WTC11 (cell line): ENCODE measurements at regions not wholly inside any gene's neighbourhood (a gene's known extent, or its start where the extent isn't known, plus 50 kb on each side); places are given as distances from the start of the nearest gene placed in this dataset.

Source experiments
- ATAC-seq: fragments of 200-7000 bp; cut with Tn5 transposase; 2 replicates; pipeline ENCODE4 v1.10.0; 2021; ENCODE audit warnings: mild to moderate bottlenecking, moderate library complexity
- CTCF ChIA-PET: fragments of 300-600 bp; sonication (Branson Sonifier 250); formaldehyde crosslinking; loops from one replicate; lab custom pipeline; 2021; ENCODE audit warnings: antibody characterized with exemption; lab: Charles Lee
- POLR2A ChIA-PET: fragments of 350-600 bp; sonication (Branson Sonifier 250); formaldehyde crosslinking; loops from one replicate; lab custom pipeline; 2021; ENCODE audit warnings: antibody characterized with exemption; lab: Charles Lee
- DNase-seq: peaks from one replicate; pipeline ENCODE4 v3.0.0; 2021; ENCODE audit warnings: low spot score
- H3K27ac Mint-ChIP-seq: 2 replicates; pipeline ENCODE4 v1.8.0; 2021; ENCODE audit warnings: mixed read lengths
- H3K27me3 Mint-ChIP-seq: 2 replicates; pipeline ENCODE4 v1.8.0; 2021; ENCODE audit warnings: low read depth, mild to moderate bottlenecking, moderate library complexity, mixed read lengths
- H3K36me3 Mint-ChIP-seq: 2 replicates; pipeline ENCODE4 v1.8.0; 2021; ENCODE audit warnings: mixed read lengths
- H3K4me1 Mint-ChIP-seq: 2 replicates; pipeline ENCODE4 v1.8.0; 2022; ENCODE audit warnings: mixed read lengths
- H3K4me3 Mint-ChIP-seq: 2 replicates; pipeline ENCODE4 v1.8.0; 2021; ENCODE audit warnings: mild to moderate bottlenecking, moderate library complexity, mixed read lengths
- H3K9me3 Mint-ChIP-seq: 2 replicates; pipeline ENCODE4 v1.8.0; 2021; ENCODE audit warnings: mixed read lengths
- ESRRA ChIP-seq: sonication (generic); formaldehyde crosslinking; IDR thresholded peaks from 2 replicates; pipeline ENCODE4 v1.8.1; 2022; ENCODE audit warnings: mild to moderate bottlenecking, missing genetic modification reagents, borderline replicate concordance
- FOXK1 ChIP-seq: sonication (generic); formaldehyde crosslinking; IDR thresholded peaks from 2 replicates; pipeline ENCODE4 v1.8.0; 2022; ENCODE audit warnings: mild to moderate bottlenecking, moderate library complexity, missing genetic modification reagents
- FOXP1 ChIP-seq: sonication (generic); formaldehyde crosslinking; IDR thresholded peaks from 2 replicates; pipeline ENCODE4 v1.8.0; 2022; ENCODE audit warnings: missing genetic modification reagents, mild to moderate bottlenecking, moderate library complexity, borderline replicate concordance
- JAZF1 ChIP-seq: fragments of 250-450 bp; sonication (Bioruptor Pico); IDR thresholded peaks from 2 replicates; pipeline ENCODE4 v1.9.0; 2021; ENCODE audit warnings: moderate library complexity, mild to moderate bottlenecking, inconsistent platforms
- MXD4 ChIP-seq: fragments of 250-450 bp; sonication (Bioruptor Pico); IDR thresholded peaks from 2 replicates; pipeline ENCODE4 v1.8.0; 2021; ENCODE audit warnings: mild to moderate bottlenecking, moderate library complexity, borderline replicate concordance
- OVOL2 ChIP-seq: fragments of 250-450 bp; sonication (Bioruptor Pico); IDR thresholded peaks from 2 replicates; pipeline ENCODE4 v1.9.0; 2021; ENCODE audit warnings: mild to moderate bottlenecking, borderline replicate concordance
- TEAD1 ChIP-seq: sonication (generic); formaldehyde crosslinking; IDR thresholded peaks from 2 replicates; pipeline ENCODE4 v1.8.0; 2022; ENCODE audit warnings: mild to moderate bottlenecking, missing genetic modification reagents
- TEAD4 ChIP-seq: sonication (generic); formaldehyde crosslinking; IDR thresholded peaks from 2 replicates; pipeline ENCODE4 v1.8.0; 2022; ENCODE audit warnings: mild to moderate bottlenecking, missing genetic modification reagents
- ZNF219 ChIP-seq: sonication (generic); formaldehyde crosslinking; IDR thresholded peaks from 2 replicates; pipeline ENCODE4 v1.8.0; 2023; ENCODE audit warnings: missing genetic modification reagents, mild to moderate bottlenecking, borderline replicate concordance
- ZNF396 ChIP-seq: fragments of 250-450 bp; sonication (Bioruptor Pico); IDR thresholded peaks from 2 replicates; pipeline ENCODE4 v1.8.0; 2021; ENCODE audit warnings: mild to moderate bottlenecking, moderate library complexity, borderline replicate concordance
- ZNF416 ChIP-seq: fragments of 250-450 bp; sonication (Bioruptor Pico); IDR thresholded peaks from 2 replicates; pipeline ENCODE4 v1.9.0; 2021; ENCODE audit warnings: mild to moderate bottlenecking, inconsistent platforms
- TF ChIP-seq, protein P1 (sequence below): sonication (generic); formaldehyde crosslinking; IDR thresholded peaks from 2 replicates; pipeline ENCODE4 v1.8.1; 2023; ENCODE audit warnings: mild to moderate bottlenecking, missing genetic modification reagents, moderate library complexity
- TF ChIP-seq, protein P2 (sequence below): sonication (generic); formaldehyde crosslinking; IDR thresholded peaks from 2 replicates; pipeline ENCODE4 v1.8.1; 2023; ENCODE audit warnings: mild to moderate bottlenecking, missing genetic modification reagents, borderline replicate concordance
- TF ChIP-seq, protein P3 (sequence below): sonication (generic); formaldehyde crosslinking; IDR thresholded peaks from 2 replicates; pipeline ENCODE4 v1.8.0; 2022; ENCODE audit warnings: mild to moderate bottlenecking, missing genetic modification reagents
- TF ChIP-seq, protein P4 (sequence below): fragments of 250-450 bp; sonication (Bioruptor Pico); conservative IDR thresholded peaks from 2 replicates; pipeline ENCODE4 v1.9.0; 2021; ENCODE audit warnings: mild to moderate bottlenecking
- TF ChIP-seq, protein P5 (sequence below): sonication (generic); formaldehyde crosslinking; conservative IDR thresholded peaks from 2 replicates; pipeline ENCODE4 v1.8.1; 2022; ENCODE audit warnings: mild to moderate bottlenecking, missing genetic modification reagents
- TF ChIP-seq, protein P6 (sequence below): sonication (generic); formaldehyde crosslinking; IDR thresholded peaks from 2 replicates; pipeline ENCODE4 v1.8.1; 2022; ENCODE audit warnings: low read depth, mild to moderate bottlenecking, moderate library complexity, missing genetic modification reagents, borderline replicate concordance
- TF ChIP-seq, protein P7 (sequence below): sonication (generic); formaldehyde crosslinking; IDR thresholded peaks from 2 replicates; pipeline ENCODE4 v1.8.1; 2022; ENCODE audit warnings: missing genetic modification reagents, borderline replicate concordance
- TF ChIP-seq, protein P8 (sequence below): sonication (generic); formaldehyde crosslinking; IDR thresholded peaks from 2 replicates; pipeline ENCODE4 v1.8.0; 2023; ENCODE audit warnings: missing genetic modification reagents
- TF ChIP-seq, protein P9 (sequence below): sonication (generic); formaldehyde crosslinking; IDR thresholded peaks from 2 replicates; pipeline ENCODE4 v1.8.0; 2022; ENCODE audit warnings: mild to moderate bottlenecking, missing genetic modification reagents

DNA sequence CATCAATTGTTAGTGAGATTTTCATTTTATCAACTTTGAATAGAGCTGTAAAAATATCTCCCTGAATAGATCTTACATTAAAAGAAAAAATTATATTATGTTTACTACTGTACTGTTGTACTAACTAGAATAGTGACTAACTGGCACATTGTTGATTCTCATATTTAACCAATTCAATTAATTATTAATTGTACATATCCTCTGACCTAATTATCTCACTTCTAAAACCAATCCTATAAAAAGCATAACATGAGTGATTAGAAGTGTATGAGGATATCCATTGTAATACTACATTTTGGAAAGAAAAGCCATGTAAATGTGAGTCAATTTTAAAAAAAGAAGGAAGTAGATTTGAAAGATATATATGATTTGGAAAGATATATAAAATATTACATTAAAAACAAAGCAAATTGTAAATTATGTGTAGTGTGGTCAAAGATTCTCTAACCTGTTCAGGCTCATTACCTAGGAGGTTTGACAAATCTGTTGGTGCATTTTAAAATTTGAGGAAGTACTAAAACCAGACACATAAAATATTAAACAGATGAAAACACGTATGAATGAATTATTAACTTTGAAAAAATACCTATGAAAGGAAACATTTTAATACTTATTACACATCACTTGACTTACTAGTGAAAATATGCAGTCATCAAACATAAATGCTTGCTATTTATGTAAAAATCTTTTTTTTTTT lies 829.8 kb upstream of the SLC10A2 start:
- TF ChIP-seq, protein P1, sequence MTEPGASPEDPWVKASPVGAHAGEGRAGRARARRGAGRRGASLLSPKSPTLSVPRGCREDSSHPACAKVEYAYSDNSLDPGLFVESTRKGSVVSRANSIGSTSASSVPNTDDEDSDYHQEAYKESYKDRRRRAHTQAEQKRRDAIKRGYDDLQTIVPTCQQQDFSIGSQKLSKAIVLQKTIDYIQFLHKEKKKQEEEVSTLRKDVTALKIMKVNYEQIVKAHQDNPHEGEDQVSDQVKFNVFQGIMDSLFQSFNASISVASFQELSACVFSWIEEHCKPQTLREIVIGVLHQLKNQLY, result no peak
- TF ChIP-seq TEAD1 (CRISPR knock-in tag) (no peak), MXD4 (CRISPR knock-in tag) (no peak), TEAD4 (no peak), FOXP1 (CRISPR knock-in tag) (no peak), FOXK1 (CRISPR knock-in tag) (no peak), OVOL2 (no peak), ZNF219 (CRISPR knock-in tag) (no peak), ESRRA (CRISPR knock-in tag) (no peak), JAZF1 (CRISPR knock-in tag) (no peak), ZNF396 (CRISPR knock-in tag) (no peak), ZNF416 (CRISPR knock-in tag) (no peak)
- TF ChIP-seq, protein P2, sequence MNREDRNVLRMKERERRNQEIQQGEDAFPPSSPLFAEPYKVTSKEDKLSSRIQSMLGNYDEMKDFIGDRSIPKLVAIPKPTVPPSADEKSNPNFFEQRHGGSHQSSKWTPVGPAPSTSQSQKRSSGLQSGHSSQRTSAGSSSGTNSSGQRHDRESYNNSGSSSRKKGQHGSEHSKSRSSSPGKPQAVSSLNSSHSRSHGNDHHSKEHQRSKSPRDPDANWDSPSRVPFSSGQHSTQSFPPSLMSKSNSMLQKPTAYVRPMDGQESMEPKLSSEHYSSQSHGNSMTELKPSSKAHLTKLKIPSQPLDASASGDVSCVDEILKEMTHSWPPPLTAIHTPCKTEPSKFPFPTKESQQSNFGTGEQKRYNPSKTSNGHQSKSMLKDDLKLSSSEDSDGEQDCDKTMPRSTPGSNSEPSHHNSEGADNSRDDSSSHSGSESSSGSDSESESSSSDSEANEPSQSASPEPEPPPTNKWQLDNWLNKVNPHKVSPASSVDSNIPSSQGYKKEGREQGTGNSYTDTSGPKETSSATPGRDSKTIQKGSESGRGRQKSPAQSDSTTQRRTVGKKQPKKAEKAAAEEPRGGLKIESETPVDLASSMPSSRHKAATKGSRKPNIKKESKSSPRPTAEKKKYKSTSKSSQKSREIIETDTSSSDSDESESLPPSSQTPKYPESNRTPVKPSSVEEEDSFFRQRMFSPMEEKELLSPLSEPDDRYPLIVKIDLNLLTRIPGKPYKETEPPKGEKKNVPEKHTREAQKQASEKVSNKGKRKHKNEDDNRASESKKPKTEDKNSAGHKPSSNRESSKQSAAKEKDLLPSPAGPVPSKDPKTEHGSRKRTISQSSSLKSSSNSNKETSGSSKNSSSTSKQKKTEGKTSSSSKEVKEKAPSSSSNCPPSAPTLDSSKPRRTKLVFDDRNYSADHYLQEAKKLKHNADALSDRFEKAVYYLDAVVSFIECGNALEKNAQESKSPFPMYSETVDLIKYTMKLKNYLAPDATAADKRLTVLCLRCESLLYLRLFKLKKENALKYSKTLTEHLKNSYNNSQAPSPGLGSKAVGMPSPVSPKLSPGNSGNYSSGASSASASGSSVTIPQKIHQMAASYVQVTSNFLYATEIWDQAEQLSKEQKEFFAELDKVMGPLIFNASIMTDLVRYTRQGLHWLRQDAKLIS (CRISPR knock-in tag), result no peak
- TF ChIP-seq, protein P3, sequence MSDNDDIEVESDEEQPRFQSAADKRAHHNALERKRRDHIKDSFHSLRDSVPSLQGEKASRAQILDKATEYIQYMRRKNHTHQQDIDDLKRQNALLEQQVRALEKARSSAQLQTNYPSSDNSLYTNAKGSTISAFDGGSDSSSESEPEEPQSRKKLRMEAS (CRISPR knock-in tag), result no peak
- TF ChIP-seq, protein P4, sequence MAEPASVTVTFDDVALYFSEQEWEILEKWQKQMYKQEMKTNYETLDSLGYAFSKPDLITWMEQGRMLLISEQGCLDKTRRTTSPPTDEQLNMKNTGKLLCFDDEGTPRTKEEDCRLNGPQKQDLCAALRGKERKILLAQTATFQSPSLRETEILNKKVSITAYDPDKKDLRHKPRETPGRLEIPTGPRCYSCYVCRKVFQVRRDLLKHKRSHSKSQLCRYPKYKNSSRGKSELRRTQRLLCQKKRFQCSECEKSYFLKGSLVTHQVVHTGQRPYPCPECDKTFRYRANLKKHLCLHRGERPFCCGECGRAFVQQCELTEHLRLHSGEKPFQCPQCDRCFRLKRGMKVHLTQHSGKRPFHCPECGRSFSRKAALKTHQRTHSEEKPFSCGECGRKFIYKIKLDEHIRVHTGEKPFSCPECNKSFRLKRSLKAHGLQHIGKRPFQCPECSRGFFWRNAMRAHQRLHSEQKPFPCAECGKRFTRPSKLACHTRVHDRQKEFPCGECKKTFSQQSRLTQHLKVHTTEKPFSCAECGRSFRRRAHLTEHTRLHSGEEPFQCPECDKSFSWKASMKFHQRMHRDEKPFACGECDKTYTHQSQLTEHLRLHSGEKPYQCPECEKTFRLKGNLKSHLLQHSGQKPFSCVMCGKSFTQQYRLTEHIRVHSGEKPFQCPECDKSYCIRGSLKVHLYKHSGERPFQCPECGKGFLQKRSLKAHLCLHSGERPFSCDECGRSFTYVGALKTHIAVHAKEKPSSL (CRISPR knock-in tag), result no peak
- TF ChIP-seq, protein P5, sequence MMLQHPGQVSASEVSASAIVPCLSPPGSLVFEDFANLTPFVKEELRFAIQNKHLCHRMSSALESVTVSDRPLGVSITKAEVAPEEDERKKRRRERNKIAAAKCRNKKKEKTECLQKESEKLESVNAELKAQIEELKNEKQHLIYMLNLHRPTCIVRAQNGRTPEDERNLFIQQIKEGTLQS (CRISPR knock-in tag), result no peak
- TF ChIP-seq, protein P6, sequence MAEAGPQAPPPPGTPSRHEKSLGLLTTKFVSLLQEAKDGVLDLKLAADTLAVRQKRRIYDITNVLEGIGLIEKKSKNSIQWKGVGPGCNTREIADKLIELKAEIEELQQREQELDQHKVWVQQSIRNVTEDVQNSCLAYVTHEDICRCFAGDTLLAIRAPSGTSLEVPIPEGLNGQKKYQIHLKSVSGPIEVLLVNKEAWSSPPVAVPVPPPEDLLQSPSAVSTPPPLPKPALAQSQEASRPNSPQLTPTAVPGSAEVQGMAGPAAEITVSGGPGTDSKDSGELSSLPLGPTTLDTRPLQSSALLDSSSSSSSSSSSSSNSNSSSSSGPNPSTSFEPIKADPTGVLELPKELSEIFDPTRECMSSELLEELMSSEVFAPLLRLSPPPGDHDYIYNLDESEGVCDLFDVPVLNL (CRISPR knock-in tag), result no peak
- TF ChIP-seq, protein P7, sequence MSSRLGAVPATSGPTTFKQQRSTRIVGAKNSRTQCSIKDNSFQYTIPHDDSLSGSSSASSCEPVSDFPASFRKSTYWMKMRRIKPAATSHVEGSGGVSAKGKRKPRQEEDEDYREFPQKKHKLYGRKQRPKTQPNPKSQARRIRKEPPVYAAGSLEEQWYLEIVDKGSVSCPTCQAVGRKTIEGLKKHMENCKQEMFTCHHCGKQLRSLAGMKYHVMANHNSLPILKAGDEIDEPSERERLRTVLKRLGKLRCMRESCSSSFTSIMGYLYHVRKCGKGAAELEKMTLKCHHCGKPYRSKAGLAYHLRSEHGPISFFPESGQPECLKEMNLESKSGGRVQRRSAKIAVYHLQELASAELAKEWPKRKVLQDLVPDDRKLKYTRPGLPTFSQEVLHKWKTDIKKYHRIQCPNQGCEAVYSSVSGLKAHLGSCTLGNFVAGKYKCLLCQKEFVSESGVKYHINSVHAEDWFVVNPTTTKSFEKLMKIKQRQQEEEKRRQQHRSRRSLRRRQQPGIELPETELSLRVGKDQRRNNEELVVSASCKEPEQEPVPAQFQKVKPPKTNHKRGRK (CRISPR knock-in tag), result no peak
- TF ChIP-seq, protein P8, sequence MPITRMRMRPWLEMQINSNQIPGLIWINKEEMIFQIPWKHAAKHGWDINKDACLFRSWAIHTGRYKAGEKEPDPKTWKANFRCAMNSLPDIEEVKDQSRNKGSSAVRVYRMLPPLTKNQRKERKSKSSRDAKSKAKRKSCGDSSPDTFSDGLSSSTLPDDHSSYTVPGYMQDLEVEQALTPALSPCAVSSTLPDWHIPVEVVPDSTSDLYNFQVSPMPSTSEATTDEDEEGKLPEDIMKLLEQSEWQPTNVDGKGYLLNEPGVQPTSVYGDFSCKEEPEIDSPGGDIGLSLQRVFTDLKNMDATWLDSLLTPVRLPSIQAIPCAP (CRISPR knock-in tag), result no peak
- TF ChIP-seq, protein P9, sequence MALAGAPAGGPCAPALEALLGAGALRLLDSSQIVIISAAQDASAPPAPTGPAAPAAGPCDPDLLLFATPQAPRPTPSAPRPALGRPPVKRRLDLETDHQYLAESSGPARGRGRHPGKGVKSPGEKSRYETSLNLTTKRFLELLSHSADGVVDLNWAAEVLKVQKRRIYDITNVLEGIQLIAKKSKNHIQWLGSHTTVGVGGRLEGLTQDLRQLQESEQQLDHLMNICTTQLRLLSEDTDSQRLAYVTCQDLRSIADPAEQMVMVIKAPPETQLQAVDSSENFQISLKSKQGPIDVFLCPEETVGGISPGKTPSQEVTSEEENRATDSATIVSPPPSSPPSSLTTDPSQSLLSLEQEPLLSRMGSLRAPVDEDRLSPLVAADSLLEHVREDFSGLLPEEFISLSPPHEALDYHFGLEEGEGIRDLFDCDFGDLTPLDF (CRISPR knock-in tag), result no peak
- TF ChIP-seq, all 79 proteins: peak for 0
- H3K27ac Mint-ChIP-seq, result no peak overlapping the region
- ATAC-seq (no peak), DNase-seq (no peak)
- no peaks in the 10 kb centered on the region for H3K4me1 Mint-ChIP-seq
- no peaks in the 10 kb centered on the region for H3K36me3 Mint-ChIP-seq
- no peak overlapping the region for H3K4me3 Mint-ChIP-seq
- POLR2A ChIA-PET, result no interaction called here
- CTCF ChIA-PET, result no interaction called here
- H3K9me3 Mint-ChIP-seq, result 0 out of 2 replicates have a peak, but pooled peaks cover 10% of the 10 kb centered on the region
- H3K27me3 Mint-ChIP-seq, result no peaks in the 10 kb centered on the region
